ENCODE measurements at regions not wholly inside any gene's neighbourhood (a gene's known extent, or its start where the extent isn't known, plus 50 kb on each side); places are given as distances from the start of the nearest gene placed in this dataset.

DNA sequence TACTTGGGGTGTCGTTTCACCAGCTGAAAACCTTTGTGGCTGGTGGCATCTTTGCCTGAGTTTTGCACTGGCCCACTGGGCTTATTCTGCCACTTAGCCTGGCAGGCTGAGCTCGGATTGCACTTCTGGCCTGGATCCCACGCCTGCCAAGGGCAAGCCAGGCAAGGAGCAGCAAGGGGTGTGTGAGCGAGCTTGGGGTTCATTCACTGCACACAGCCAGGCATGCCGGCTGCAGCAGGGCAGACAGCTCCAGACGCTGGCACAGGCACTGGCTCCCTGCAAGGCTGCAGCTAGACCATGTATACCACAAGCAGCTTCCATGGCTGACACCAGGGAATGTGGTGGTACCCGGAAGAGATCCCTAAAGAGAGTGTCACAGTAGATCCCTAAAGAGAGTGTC is 476.3 kb downstream of the EPHA5 start:
- TF ChIP-seq POLR2A (IDR thresholded peaks at IDR 0.05; ENCODE audit: low read depth) (no peak), EP300 (IDR thresholded peaks at IDR 0.05) (no peak)
- TF ChIP-seq, protein P1, sequence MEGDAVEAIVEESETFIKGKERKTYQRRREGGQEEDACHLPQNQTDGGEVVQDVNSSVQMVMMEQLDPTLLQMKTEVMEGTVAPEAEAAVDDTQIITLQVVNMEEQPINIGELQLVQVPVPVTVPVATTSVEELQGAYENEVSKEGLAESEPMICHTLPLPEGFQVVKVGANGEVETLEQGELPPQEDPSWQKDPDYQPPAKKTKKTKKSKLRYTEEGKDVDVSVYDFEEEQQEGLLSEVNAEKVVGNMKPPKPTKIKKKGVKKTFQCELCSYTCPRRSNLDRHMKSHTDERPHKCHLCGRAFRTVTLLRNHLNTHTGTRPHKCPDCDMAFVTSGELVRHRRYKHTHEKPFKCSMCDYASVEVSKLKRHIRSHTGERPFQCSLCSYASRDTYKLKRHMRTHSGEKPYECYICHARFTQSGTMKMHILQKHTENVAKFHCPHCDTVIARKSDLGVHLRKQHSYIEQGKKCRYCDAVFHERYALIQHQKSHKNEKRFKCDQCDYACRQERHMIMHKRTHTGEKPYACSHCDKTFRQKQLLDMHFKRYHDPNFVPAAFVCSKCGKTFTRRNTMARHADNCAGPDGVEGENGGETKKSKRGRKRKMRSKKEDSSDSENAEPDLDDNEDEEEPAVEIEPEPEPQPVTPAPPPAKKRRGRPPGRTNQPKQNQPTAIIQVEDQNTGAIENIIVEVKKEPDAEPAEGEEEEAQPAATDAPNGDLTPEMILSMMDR (IDR thresholded peaks at IDR 0.05): no peak
